ENCODE measurements at regions not wholly inside any gene's neighbourhood (a gene's known extent, or its start where the extent isn't known, plus 50 kb on each side); places are given as distances from the start of the nearest gene placed in this dataset.
A peak's percentile ranks its signal among the peaks of the same experiment; 100 is the strongest.

DNA sequence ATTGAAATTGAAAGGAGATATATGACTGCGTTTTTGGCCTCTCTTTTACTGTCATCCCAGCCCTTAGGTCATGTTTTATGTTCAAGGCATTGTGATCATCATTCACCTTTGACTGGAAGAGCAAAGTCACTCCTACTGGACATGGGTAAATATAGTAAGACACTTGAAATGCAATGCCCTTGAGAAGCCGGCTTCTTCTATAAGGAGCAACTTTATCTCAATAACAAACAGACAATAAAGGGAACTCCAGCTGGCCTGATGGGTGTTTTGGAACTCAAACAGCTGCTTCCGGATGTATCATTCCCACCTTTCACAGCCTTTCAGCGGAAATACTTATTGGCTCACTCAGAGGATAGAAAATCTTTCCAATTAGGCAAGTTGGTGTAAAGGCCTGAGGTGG, 65.1 kb upstream of the C4orf54 start:
- Histone ChIP-seq H3K27me3 (ENCODE audit: control insufficient read depth in 3 of 3, insufficient read depth in 3 of 3, low read depth in 1 of 3, low read length in 3 of 3) (no peaks in the 10 kb centered on the region), H2AK5ac (ENCODE audit: low read depth, low read length) (no peak overlapping the region), H3K36me3 (replicated peaks in 1 of 2; ENCODE audit: control insufficient read depth in 2 of 2, insufficient read depth in 2 of 2, low read length in 2 of 2) (no peaks in the 10 kb centered on the region), H4K8ac (ENCODE audit: low read depth, low read length) (no peak overlapping the region), H3K4ac (ENCODE audit: low read length) (no peak overlapping the region), H3K27ac (replicated peaks; ENCODE audit: low read length) (no peak overlapping the region), H3K4me2 (ENCODE audit: insufficient read depth, low read length, poor library complexity, severe bottlenecking) (no peak overlapping the region), H2BK15ac (ENCODE audit: low read length) (no peak overlapping the region), H3K14ac (ENCODE audit: low read length) (no peak overlapping the region), H3K9me3 (replicated peaks in 1 of 2; ENCODE audit: control insufficient read depth in 2 of 2, insufficient read depth in 1 of 2, low read depth in 1 of 2, low read length in 2 of 2) (no peaks in the 10 kb centered on the region), H2BK120ac (ENCODE audit: low read depth, low read length) (no peak overlapping the region), H2BK12ac (ENCODE audit: low read length) (no peak overlapping the region), H3K4me3 (ENCODE audit: low read length in 2 of 2) (no peak overlapping the region), H3K23ac (ENCODE audit: low read depth, low read length, poor library complexity) (no peak overlapping the region), H3K4me1 (ENCODE audit: control insufficient read depth in 2 of 2, insufficient read depth in 1 of 2, low read depth in 1 of 2, low read length in 2 of 2) (peaks cover 1 to 5% of the 10 kb centered on the region in 2 donors), H3K9ac (ENCODE audit: low read depth, low read length, poor library complexity) (no peak overlapping the region), H4K91ac (ENCODE audit: low read depth, low read length, poor library complexity) (no peak overlapping the region), H2BK5ac (ENCODE audit: low read length) (no peak overlapping the region), H3K18ac (ENCODE audit: low read length) (peak overlapping the region; percentile 68), H3K79me1 (ENCODE audit: low read depth, low read length) (no peaks in the 10 kb centered on the region), H2AFZ (ENCODE audit: low read length) (no peak overlapping the region)
- no peak for DNase-seq (ENCODE audit: low spot score)
- no CpG with 5 or more reads among the region's 4 CpGs for WGBS, 2 donors (ENCODE audit: extremely low coverage in 2 of 2, insufficient read length in 2 of 2, insufficient replicate concordance in 1 of 2)

GRCh38 chr4:99722006-99722405, 64.4 kb upstream of the C4orf54 start:
- Histone ChIP-seq H4K8ac (ENCODE audit: low read depth, low read length) (no peak overlapping the region), H3K4me1 (ENCODE audit: control insufficient read depth in 2 of 2, insufficient read depth in 1 of 2, low read depth in 1 of 2, low read length in 2 of 2) (peaks cover 1 to 5% of the 10 kb centered on the region in 2 donors)

GRCh38 chr4:99720206-99720605, 62.6 kb upstream of the C4orf54 start:
- Histone ChIP-seq H3K14ac (ENCODE audit: low read length) (no peak overlapping the region), H3K4me3 (ENCODE audit: low read length in 2 of 2) (no peak overlapping the region), H2BK15ac (ENCODE audit: low read length) (no peak overlapping the region), H4K91ac (ENCODE audit: low read depth, low read length, poor library complexity) (no peak overlapping the region), H3K9me3 (replicated peaks in 1 of 2; ENCODE audit: control insufficient read depth in 2 of 2, insufficient read depth in 1 of 2, low read depth in 1 of 2, low read length in 2 of 2) (no peaks in the 10 kb centered on the region), H2AFZ (ENCODE audit: low read length) (no peak overlapping the region), H2BK5ac (ENCODE audit: low read length) (no peak overlapping the region), H3K18ac (ENCODE audit: low read length) (no peak overlapping the region), H2AK5ac (ENCODE audit: low read depth, low read length) (no peak overlapping the region), H3K9ac (ENCODE audit: low read depth, low read length, poor library complexity) (no peak overlapping the region), H3K27me3 (ENCODE audit: control insufficient read depth in 3 of 3, insufficient read depth in 3 of 3, low read depth in 1 of 3, low read length in 3 of 3) (peaks cover 0 to under 1% (median 0%) of the 10 kb centered on the region in 3 experiments), H3K4me1 (ENCODE audit: control insufficient read depth in 2 of 2, insufficient read depth in 1 of 2, low read depth in 1 of 2, low read length in 2 of 2) (peaks cover 1 to 5% of the 10 kb centered on the region in 2 donors), H3K23ac (ENCODE audit: low read depth, low read length, poor library complexity) (no peak overlapping the region), H3K36me3 (replicated peaks in 1 of 2; ENCODE audit: control insufficient read depth in 2 of 2, insufficient read depth in 2 of 2, low read length in 2 of 2) (no peaks in the 10 kb centered on the region), H4K8ac (ENCODE audit: low read depth, low read length) (no peak overlapping the region), H3K27ac (replicated peaks; ENCODE audit: low read length) (no peak overlapping the region), H3K4me2 (ENCODE audit: insufficient read depth, low read length, poor library complexity, severe bottlenecking) (no peak overlapping the region), H2BK12ac (ENCODE audit: low read length) (no peak overlapping the region), H2BK120ac (ENCODE audit: low read depth, low read length) (no peak overlapping the region), H3K4ac (ENCODE audit: low read length) (no peak overlapping the region), H3K79me1 (ENCODE audit: low read depth, low read length) (no peaks in the 10 kb centered on the region)
- DNase-seq (ENCODE audit: low spot score) = no peak

More at GRCh38 chr4:99722006-99722405, 64.4 kb upstream of the C4orf54 start:
- no peaks in the 10 kb centered on the region for H3K9me3 ChIP-seq (replicated peaks in 1 of 2; ENCODE audit: control insufficient read depth in 2 of 2, insufficient read depth in 1 of 2, low read depth in 1 of 2, low read length in 2 of 2)
- no peaks in the 10 kb centered on the region for H3K27me3 ChIP-seq (ENCODE audit: control insufficient read depth in 3 of 3, insufficient read depth in 3 of 3, low read depth in 1 of 3, low read length in 3 of 3)
- H4K91ac ChIP-seq (ENCODE audit: low read depth, low read length, poor library complexity) = no peak overlapping the region
- no peak overlapping the region for H2BK5ac ChIP-seq (ENCODE audit: low read length)
- no peak overlapping the region for H3K4ac ChIP-seq (ENCODE audit: low read length)
- H3K36me3 ChIP-seq (replicated peaks in 1 of 2; ENCODE audit: control insufficient read depth in 2 of 2, insufficient read depth in 2 of 2, low read length in 2 of 2) = no peaks in the 10 kb centered on the region
- H3K9ac ChIP-seq (ENCODE audit: low read depth, low read length, poor library complexity) = no peak overlapping the region
- H3K18ac ChIP-seq (ENCODE audit: low read length) = no peak overlapping the region
- H2BK12ac ChIP-seq (ENCODE audit: low read length) = no peak overlapping the region
- H2AK5ac ChIP-seq (ENCODE audit: low read depth, low read length) = no peak overlapping the region
- H3K4me3 ChIP-seq (ENCODE audit: low read length in 2 of 2) = no peak overlapping the region
- WGBS, 2 donors (ENCODE audit: extremely low coverage in 2 of 2, insufficient read length in 2 of 2, insufficient replicate concordance in 1 of 2) = no CpG with 5 or more reads among the region's 1 CpG
- no peak overlapping the region for H2BK15ac ChIP-seq (ENCODE audit: low read length)
- H2BK120ac ChIP-seq (ENCODE audit: low read depth, low read length) = no peak overlapping the region
- H3K79me1 ChIP-seq (ENCODE audit: low read depth, low read length) = no peaks in the 10 kb centered on the region
- no peak overlapping the region for H3K27ac ChIP-seq (replicated peaks; ENCODE audit: low read length)
- H2AFZ ChIP-seq (ENCODE audit: low read length) = peak overlapping the region; percentile 18
- H3K4me2 ChIP-seq (ENCODE audit: insufficient read depth, low read length, poor library complexity, severe bottlenecking) = no peak overlapping the region
- H3K14ac ChIP-seq (ENCODE audit: low read length) = no peak overlapping the region
- DNase-seq (ENCODE audit: low spot score) = no peak
- H3K23ac ChIP-seq (ENCODE audit: low read depth, low read length, poor library complexity) = no peak overlapping the region

DNA sequence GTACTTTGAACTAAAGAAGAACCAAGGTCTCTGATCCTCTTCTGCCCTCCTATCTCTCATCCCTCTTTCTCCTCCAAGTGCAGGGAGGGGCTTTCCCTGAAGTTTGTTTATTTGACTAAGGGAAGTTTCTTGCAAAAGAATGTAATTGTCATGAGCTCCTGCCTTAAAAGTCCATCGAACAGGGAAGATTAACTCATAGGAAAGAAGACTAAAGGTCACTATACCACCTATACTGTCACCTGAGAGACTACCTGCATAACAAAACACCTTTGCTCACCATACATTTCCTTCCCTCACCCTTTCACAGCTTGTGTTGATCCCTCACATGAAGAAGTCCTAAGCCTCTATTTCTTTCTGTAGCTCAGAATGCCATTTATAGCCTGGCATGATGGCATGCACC, 59.4 kb upstream of the C4orf54 start:
- Histone ChIP-seq H3K9me3 (replicated peaks in 1 of 2; ENCODE audit: control insufficient read depth in 2 of 2, insufficient read depth in 1 of 2, low read depth in 1 of 2, low read length in 2 of 2) (no peaks in the 10 kb centered on the region), H3K4me2 (ENCODE audit: insufficient read depth, low read length, poor library complexity, severe bottlenecking) (no peak overlapping the region), H3K36me3 (replicated peaks in 1 of 2; ENCODE audit: control insufficient read depth in 2 of 2, insufficient read depth in 2 of 2, low read length in 2 of 2) (no peaks in the 10 kb centered on the region), H3K4me1 (ENCODE audit: control insufficient read depth in 2 of 2, insufficient read depth in 1 of 2, low read depth in 1 of 2, low read length in 2 of 2) (no peaks in the 10 kb centered on the region), H2BK12ac (ENCODE audit: low read length) (no peak overlapping the region), H2BK5ac (ENCODE audit: low read length) (no peak overlapping the region), H3K79me1 (ENCODE audit: low read depth, low read length) (no peaks in the 10 kb centered on the region), H3K27ac (replicated peaks; ENCODE audit: low read length) (no peak overlapping the region), H3K23ac (ENCODE audit: low read depth, low read length, poor library complexity) (no peak overlapping the region), H4K91ac (ENCODE audit: low read depth, low read length, poor library complexity) (no peak overlapping the region), H3K4me3 (ENCODE audit: low read length in 2 of 2) (no peak overlapping the region), H4K8ac (ENCODE audit: low read depth, low read length) (no peak overlapping the region), H3K4ac (ENCODE audit: low read length) (no peak overlapping the region), H3K14ac (ENCODE audit: low read length) (no peak overlapping the region), H2AK5ac (ENCODE audit: low read depth, low read length) (no peak overlapping the region), H3K9ac (ENCODE audit: low read depth, low read length, poor library complexity) (no peak overlapping the region), H3K27me3 (ENCODE audit: control insufficient read depth in 3 of 3, insufficient read depth in 3 of 3, low read depth in 1 of 3, low read length in 3 of 3) (peaks cover 0 to 7% (median 0%) of the 10 kb centered on the region in 3 experiments), H3K18ac (ENCODE audit: low read length) (no peak overlapping the region), H2BK120ac (ENCODE audit: low read depth, low read length) (no peak overlapping the region), H2BK15ac (ENCODE audit: low read length) (no peak overlapping the region), H2AFZ (ENCODE audit: low read length) (no peak overlapping the region)
- no CpG with 5 or more reads among the region's 1 CpG for WGBS, 2 donors (ENCODE audit: extremely low coverage in 2 of 2, insufficient read length in 2 of 2, insufficient replicate concordance in 1 of 2)
- DNase-seq (ENCODE audit: low spot score) = no peak
